IPS-18c (cell line): ENCODE measurements at regions not wholly inside any gene's neighbourhood (a gene's known extent, or its start where the extent isn't known, plus 50 kb on each side); places are given as distances from the start of the nearest gene placed in this dataset.

Source experiments
- H3K4me3 ChIP-seq: 2 replicates; pipeline ENCODE4 v1.7.0; 2013; ENCODE audit warnings: low read depth, mild to moderate bottlenecking, low read length, moderate library complexity; ENCODE audit not compliant: insufficient read depth
- H3K9me3 ChIP-seq: one replicate; pipeline ENCODE4 v1.6.1; 2013; ENCODE audit warnings: mild to moderate bottlenecking, low read length, moderate library complexity; ENCODE audit not compliant: control insufficient read depth, insufficient read depth

- Histone ChIP-seq H3K4me3 (no peak overlapping the region), H3K9me3 (no peaks in the 10 kb centered on the region)
Observed at GRCh38 chr4:173929921-173930320, 353.5 kb downstream of the FBXO8 start.

- Histone ChIP-seq H3K9me3 (no peaks in the 10 kb centered on the region), H3K4me3 (no peak overlapping the region)
Observed at GRCh38 chr4:173924561-173924960, 358.9 kb downstream of the FBXO8 start.

GRCh38 chr4:173919861-173920260 lies 363.6 kb downstream of the FBXO8 start:
- H3K4me3 ChIP-seq, result no peak overlapping the region
- no peaks in the 10 kb centered on the region for H3K9me3 ChIP-seq

GRCh38 chr4:173919196-173919595 lies 364.3 kb downstream of the FBXO8 start:
- H3K4me3 ChIP-seq, result no peak overlapping the region
- no peaks in the 10 kb centered on the region for H3K9me3 ChIP-seq

DNA sequence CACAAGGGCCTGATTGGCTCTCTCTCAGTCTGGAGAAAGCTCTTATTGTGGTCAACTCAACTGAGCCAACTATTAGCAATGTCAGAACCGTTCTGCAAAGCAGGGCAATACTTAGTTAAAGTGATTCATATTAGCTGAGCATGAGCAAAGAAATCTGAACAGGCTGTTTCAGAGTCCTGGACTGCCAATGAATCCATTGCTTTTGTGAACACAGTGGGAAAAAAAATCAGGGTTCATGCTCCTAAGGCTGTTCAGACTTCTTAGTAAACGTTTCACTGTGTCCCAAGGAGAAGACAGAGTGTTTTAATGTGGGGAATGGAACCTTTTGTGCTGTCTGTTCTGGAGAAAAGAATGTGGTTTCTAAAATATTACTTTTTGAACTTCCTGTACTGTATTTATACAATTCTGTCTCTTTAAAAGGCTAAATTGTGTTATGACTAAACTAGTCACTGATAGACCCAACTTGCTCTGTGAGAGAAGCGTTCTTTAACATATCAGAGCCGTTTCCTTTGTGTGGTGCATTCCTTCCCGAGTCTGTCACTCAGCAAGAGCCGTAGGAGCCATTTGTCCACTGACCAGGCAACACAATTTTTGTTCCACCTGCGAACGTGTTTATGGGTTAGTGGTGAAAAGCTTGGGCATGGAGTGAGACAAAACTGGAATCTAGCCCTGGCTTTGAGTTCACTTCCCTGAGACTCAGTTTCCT lies 366.1 kb downstream of the FBXO8 start:
- H3K4me3 ChIP-seq, result no peak overlapping the region

DNA sequence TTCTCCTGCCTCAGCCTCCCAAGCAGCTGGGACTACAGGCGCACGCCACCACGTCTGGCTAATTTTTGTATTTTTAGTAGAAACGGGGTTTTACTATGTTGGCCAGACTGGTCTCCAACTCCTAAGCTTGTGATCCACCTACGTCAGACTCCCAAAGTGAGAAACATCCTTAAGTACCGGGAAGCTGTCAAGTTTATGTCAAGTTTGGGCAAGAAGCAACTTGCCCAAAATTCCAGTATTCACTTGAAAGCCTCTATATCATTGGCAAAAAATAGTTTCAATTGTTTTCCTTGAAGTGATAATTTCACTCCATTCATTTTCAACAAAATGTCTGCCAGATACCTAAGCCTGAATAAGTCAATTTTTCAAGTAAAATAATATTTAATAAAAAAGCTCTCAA lies 370.0 kb downstream of the FBXO8 start:
- Histone ChIP-seq H3K4me3 (no peak overlapping the region), H3K9me3 (no peaks in the 10 kb centered on the region)

More for the DNA sequence above, 366.1 kb downstream of the FBXO8 start:
- no peaks in the 10 kb centered on the region for H3K9me3 ChIP-seq

DNA sequence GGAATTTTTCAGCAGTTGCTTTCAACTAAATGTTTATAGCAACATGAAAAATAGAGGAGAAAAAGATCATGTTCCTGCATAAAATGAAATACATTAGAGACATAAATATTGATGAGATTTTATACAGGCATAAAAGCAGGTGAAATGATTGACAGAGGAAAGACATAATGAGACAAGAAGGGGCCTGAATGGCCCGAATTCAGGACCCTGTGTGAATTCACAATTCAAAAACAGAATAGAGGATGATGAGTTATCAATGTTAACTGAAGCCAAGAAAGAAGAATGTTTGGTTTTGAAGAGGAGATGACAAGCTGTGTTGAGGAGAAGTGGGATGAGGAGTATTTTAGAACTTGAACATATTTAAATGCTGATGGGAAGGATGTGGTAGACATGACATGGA lies 371.1 kb downstream of the FBXO8 start:
- Histone ChIP-seq H3K4me3 (no peak overlapping the region), H3K9me3 (no peaks in the 10 kb centered on the region)

DNA sequence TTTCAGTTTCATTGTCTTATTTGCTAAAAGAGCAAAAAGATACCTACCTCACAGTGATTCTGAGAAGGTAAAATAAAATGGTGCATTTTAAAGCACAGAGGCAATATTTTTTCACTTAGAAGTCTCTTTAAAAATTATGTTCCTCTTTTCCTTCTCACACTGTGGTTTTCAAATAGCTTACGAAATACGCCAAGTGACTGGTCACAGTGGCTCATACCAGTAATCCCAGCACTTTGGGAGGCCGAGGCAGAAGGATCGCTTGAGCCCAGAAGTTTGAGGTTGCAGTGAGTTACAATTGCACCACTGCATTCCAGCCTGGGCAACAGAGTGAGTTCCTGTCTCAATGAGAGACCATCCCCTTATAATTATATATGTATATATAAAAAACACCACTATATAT lies 372.6 kb downstream of the FBXO8 start:
- H3K9me3 ChIP-seq, result no peaks in the 10 kb centered on the region
- H3K4me3 ChIP-seq, result no peak overlapping the region

- no peak overlapping the region for H3K4me3 ChIP-seq
Observed at GRCh38 chr4:173909294-173909693, 374.2 kb downstream of the FBXO8 start.

GRCh38 chr4:173899813-173900212 lies 369.8 kb upstream of the HAND2 start:
- H3K9me3 ChIP-seq, result no peaks in the 10 kb centered on the region
- H3K4me3 ChIP-seq, result no peak overlapping the region

More at GRCh38 chr4:173909294-173909693, 374.2 kb downstream of the FBXO8 start:
- no peaks in the 10 kb centered on the region for H3K9me3 ChIP-seq

GRCh38 chr4:173891072-173891471 lies 361.0 kb upstream of the HAND2 start:
- Histone ChIP-seq H3K9me3 (no peaks in the 10 kb centered on the region), H3K4me3 (no peak overlapping the region)

DNA sequence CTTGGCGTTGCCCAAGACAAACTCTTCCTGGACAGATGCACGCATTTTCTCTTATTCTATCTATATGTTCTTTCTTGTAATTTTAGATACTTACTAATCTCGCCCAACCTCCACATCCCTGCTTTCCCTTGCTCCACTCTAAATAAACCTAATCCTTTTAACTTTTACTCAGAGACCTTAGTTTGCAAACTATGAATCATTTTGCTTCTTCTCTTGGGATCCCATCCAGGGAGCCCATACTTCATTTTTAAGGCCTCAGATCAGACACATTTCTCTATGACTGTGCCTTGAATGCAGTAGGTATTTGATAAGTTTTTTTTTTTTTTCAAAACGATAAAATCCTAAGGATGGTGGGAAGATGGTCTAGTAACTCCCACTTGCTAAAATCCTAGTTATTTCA lies 353.8 kb upstream of the HAND2 start:
- H3K4me3 ChIP-seq, result no peak overlapping the region
- H3K9me3 ChIP-seq, result no peaks in the 10 kb centered on the region

DNA sequence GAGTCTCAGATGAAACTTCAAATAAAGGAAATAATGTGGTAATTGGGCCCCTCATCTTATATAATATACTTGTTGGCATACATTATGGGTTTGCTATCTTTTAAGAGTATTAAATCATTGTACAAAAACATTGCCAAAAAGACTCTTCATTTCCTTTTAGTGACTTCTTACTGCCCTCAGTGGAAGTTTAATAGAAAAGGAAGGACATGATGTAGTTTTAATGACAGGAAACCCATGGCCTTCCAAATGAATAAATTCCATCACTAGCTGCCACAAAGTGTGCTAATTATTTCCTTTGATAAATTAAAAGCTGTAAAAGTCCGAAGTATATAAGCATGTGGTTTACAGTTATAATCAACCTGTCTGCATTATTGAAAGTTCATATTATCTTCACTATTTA lies 350.9 kb upstream of the HAND2 start:
- Histone ChIP-seq H3K9me3 (no peaks in the 10 kb centered on the region), H3K4me3 (no peak overlapping the region)

GRCh38 chr4:173879509-173879908 lies 349.5 kb upstream of the HAND2 start:
- H3K9me3 ChIP-seq, result no peaks in the 10 kb centered on the region
- no peak overlapping the region for H3K4me3 ChIP-seq

DNA sequence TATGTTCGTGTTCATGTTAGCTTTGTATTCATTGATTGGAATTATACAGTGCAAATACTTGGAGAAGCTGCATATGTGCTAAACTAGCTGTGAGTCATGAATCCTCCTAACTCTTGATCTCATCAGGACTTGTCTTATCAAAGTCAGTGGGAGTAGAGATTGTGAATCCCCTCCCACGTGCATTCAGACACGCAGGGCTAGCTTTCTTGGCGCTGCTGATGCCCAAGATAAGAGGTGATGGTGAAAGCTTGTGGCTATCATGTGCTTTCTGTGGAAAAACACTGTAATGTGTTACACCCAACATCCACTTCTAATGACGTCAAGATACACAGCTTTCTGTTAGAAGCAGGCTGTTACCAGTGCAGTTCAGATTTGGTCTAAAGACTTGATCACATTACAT lies 348.7 kb upstream of the HAND2 start:
- Histone ChIP-seq H3K4me3 (no peak overlapping the region), H3K9me3 (no peaks in the 10 kb centered on the region)

GRCh38 chr4:173871643-173872042 lies 341.6 kb upstream of the HAND2 start:
- no peak overlapping the region for H3K4me3 ChIP-seq
- H3K9me3 ChIP-seq, result no peaks in the 10 kb centered on the region

DNA sequence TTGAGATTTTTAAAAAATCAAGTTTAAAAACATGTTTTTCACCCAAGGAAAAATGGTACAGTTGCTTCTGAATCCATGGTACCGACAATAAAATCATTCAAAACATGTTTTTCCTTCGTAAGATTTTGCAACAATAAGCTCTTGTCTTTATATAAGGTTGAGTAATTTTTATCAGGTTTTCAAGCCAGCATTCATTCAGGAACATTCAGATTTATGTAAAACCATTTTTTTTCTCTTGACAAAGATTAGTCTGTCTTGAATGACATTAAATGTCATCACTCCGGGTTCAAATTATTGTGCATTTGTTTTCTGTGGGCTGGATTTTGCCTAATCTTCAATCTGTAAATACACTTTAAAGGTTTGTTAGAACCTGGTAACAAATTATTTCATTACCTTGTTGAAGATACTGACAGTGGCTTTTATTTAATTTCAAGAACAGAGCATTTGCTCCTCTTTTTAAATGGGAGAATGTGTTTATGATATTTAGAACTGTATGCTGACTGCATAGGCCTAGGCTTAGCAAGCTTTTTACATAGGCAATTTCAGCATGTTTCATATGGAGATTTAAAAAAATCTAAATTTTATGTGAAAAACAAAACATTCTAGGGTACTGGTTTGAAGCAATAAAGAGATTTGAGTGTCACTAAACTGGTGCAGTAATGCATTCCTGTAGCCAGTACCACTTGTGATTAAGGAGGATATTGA lies 336.4 kb upstream of the HAND2 start:
- Histone ChIP-seq H3K9me3 (no peaks in the 10 kb centered on the region), H3K4me3 (no peak overlapping the region)

GRCh38 chr4:173862754-173863153 lies 332.7 kb upstream of the HAND2 start:
- Histone ChIP-seq H3K9me3 (no peaks in the 10 kb centered on the region), H3K4me3 (no peak overlapping the region)

GRCh38 chr4:173860094-173860493 lies 330.1 kb upstream of the HAND2 start:
- Histone ChIP-seq H3K4me3 (no peak overlapping the region), H3K9me3 (no peaks in the 10 kb centered on the region)
